ENCODE measurements at regions not wholly inside any gene's neighbourhood (a gene's known extent, or its start where the extent isn't known, plus 50 kb on each side); places are given as distances from the start of the nearest gene placed in this dataset.

- no peaks in the 10 kb centered on the region for H3K36me3 ChIP-seq
- WGBS, 2 donors, result 65 to 80% methylated on average over 1 of the region's 1 CpG
These were observed 55.7 kb upstream of the FAT3 start for GRCh38 chr11:92168936-92169335.

GRCh38 chr11:92167571-92167970 is 57.0 kb upstream of the FAT3 start:
- ATAC-seq (ENCODE audit: low FRiP score in 2 of 2) (no peak), DNase-seq (no peak)
- TF ChIP-seq POLR2AphosphoS5 (IDR thresholded peaks at IDR 0.05), result no peak
- TF ChIP-seq POLR2A (IDR thresholded peaks at IDR 0.05), result no peak
- TF ChIP-seq CTCF (IDR thresholded peaks at IDR 0.05), result no peak
- TF ChIP-seq EP300 (IDR thresholded peaks at IDR 0.05), result no peak
- WGBS, 2 donors, result 79 to 82% methylated on average over 4 of the region's 4 CpGs
- Histone ChIP-seq H3K4me3 (no peak overlapping the region), H3K36me3 (no peaks in the 10 kb centered on the region), H3K9me3 (no peaks in the 10 kb centered on the region), H3K27me3 (no peaks in the 10 kb centered on the region), H3K27ac (no peak overlapping the region), H3K4me1 (no peaks in the 10 kb centered on the region)

More at GRCh38 chr11:92168936-92169335, 55.7 kb upstream of the FAT3 start:
- TF ChIP-seq POLR2AphosphoS5 (IDR thresholded peaks at IDR 0.05), result no peak
- no peak for TF ChIP-seq EP300 (IDR thresholded peaks at IDR 0.05)
- TF ChIP-seq POLR2A (IDR thresholded peaks at IDR 0.05), result no peak
- TF ChIP-seq CTCF (IDR thresholded peaks at IDR 0.05), result no peak
- H3K27ac ChIP-seq, result no peak overlapping the region
- no peaks in the 10 kb centered on the region for H3K9me3 ChIP-seq
- H3K27me3 ChIP-seq, result no peaks in the 10 kb centered on the region
- no peak overlapping the region for H3K4me3 ChIP-seq
- DNase-seq (no peak), ATAC-seq (ENCODE audit: low FRiP score in 2 of 2) (no peak)
- H3K4me1 ChIP-seq, result no peaks in the 10 kb centered on the region

GRCh38 chr11:92166335-92166734 is 58.3 kb upstream of the FAT3 start:
- DNase-seq, result no peak
- TF ChIP-seq POLR2A (IDR thresholded peaks at IDR 0.05) (no peak), EP300 (IDR thresholded peaks at IDR 0.05) (no peak), CTCF (IDR thresholded peaks at IDR 0.05) (no peak), POLR2AphosphoS5 (IDR thresholded peaks at IDR 0.05) (no peak)
- Histone ChIP-seq H3K27me3 (no peaks in the 10 kb centered on the region), H3K4me3 (no peak overlapping the region), H3K4me1 (no peaks in the 10 kb centered on the region), H3K9me3 (no peaks in the 10 kb centered on the region), H3K36me3 (no peaks in the 10 kb centered on the region), H3K27ac (no peak overlapping the region)
- no peak for ATAC-seq (ENCODE audit: low FRiP score in 2 of 2)
- WGBS, 2 donors, result 86 to 87% methylated on average over 3 of the region's 3 CpGs

GRCh38 chr11:92163879-92164278 is 60.7 kb upstream of the FAT3 start:
- no peak overlapping the region for H3K27ac ChIP-seq
- no peak for DNase-seq
- H3K9me3 ChIP-seq, result no peaks in the 10 kb centered on the region
- TF ChIP-seq CTCF (IDR thresholded peaks at IDR 0.05) (no peak), EP300 (IDR thresholded peaks at IDR 0.05) (no peak), POLR2A (IDR thresholded peaks at IDR 0.05) (no peak), POLR2AphosphoS5 (IDR thresholded peaks at IDR 0.05) (no peak)
- no peaks in the 10 kb centered on the region for H3K36me3 ChIP-seq
- H3K4me1 ChIP-seq, result no peaks in the 10 kb centered on the region
- no peak for ATAC-seq (ENCODE audit: low FRiP score in 2 of 2)
- WGBS, 2 donors, result 53 to 70% methylated on average over 1 of the region's 1 CpG
- H3K27me3 ChIP-seq, result no peaks in the 10 kb centered on the region
- H3K4me3 ChIP-seq, result no peak overlapping the region

GRCh38 chr11:92162776-92163175 is 61.8 kb upstream of the FAT3 start:
- TF ChIP-seq POLR2A (IDR thresholded peaks at IDR 0.05), result no peak
- TF ChIP-seq EP300 (IDR thresholded peaks at IDR 0.05), result no peak
- TF ChIP-seq POLR2AphosphoS5 (IDR thresholded peaks at IDR 0.05), result no peak
- TF ChIP-seq CTCF (IDR thresholded peaks at IDR 0.05), result no peak
- ATAC-seq (ENCODE audit: low FRiP score in 2 of 2) (no peak), DNase-seq (no peak)
- Histone ChIP-seq H3K4me3 (no peak overlapping the region), H3K9me3 (no peaks in the 10 kb centered on the region), H3K27ac (no peak overlapping the region), H3K4me1 (no peaks in the 10 kb centered on the region), H3K36me3 (no peaks in the 10 kb centered on the region), H3K27me3 (no peaks in the 10 kb centered on the region)
- WGBS, 2 donors, result 46 to 63% methylated on average over 2 of the region's 2 CpGs
